ENCODE measurements at regions not wholly inside any gene's neighbourhood (a gene's known extent, or its start where the extent isn't known, plus 50 kb on each side); places are given as distances from the start of the nearest gene placed in this dataset.

GRCh38 chr11:80782135-80782885, 1341.5 kb upstream of the TENM4 start:
- DNase-seq (ENCODE audit: low read depth) = no peak

- DNase-seq (ENCODE audit: low read depth) = no peak
Observed at GRCh38 chr11:80779905-80780605, 1339.2 kb upstream of the TENM4 start.

GRCh38 chr11:80778941-80779340, 1338.1 kb upstream of the TENM4 start:
- DNase-seq (ENCODE audit: low read depth) = no peak

GRCh38 chr11:80778432-80778831, 1337.6 kb upstream of the TENM4 start:
- no peak for DNase-seq (ENCODE audit: low read depth)

- no peak for DNase-seq (ENCODE audit: low read depth)
Observed at GRCh38 chr11:80773919-80774318, 1333.1 kb upstream of the TENM4 start.

GRCh38 chr11:80771017-80771416, 1330.2 kb upstream of the TENM4 start:
- no peak for DNase-seq (ENCODE audit: low read depth)

- DNase-seq (ENCODE audit: low read depth) = no peak
Observed at GRCh38 chr11:80758787-80759186, 1318.0 kb upstream of the TENM4 start.

- no peak for DNase-seq (ENCODE audit: low read depth)
Observed at GRCh38 chr11:80748207-80748925, 1307.5 kb upstream of the TENM4 start.

GRCh38 chr11:80746300-80746699, 1305.5 kb upstream of the TENM4 start:
- DNase-seq (ENCODE audit: low read depth) = no peak

GRCh38 chr11:80745416-80745815, 1304.6 kb upstream of the TENM4 start:
- DNase-seq (ENCODE audit: low read depth) = no peak

GRCh38 chr11:80733790-80734189, 1293.0 kb upstream of the TENM4 start:
- no peak for DNase-seq (ENCODE audit: low read depth)

GRCh38 chr11:80733361-80733760, 1292.5 kb upstream of the TENM4 start:
- no peak for DNase-seq (ENCODE audit: low read depth)

GRCh38 chr11:80727315-80727714, 1286.5 kb upstream of the TENM4 start:
- DNase-seq (ENCODE audit: low read depth) = peak; percentile 1

- no peak for DNase-seq (ENCODE audit: low read depth)
Observed at GRCh38 chr11:80726236-80726635, 1285.4 kb upstream of the TENM4 start.

GRCh38 chr11:80724366-80724765, 1283.5 kb upstream of the TENM4 start:
- no peak for DNase-seq (ENCODE audit: low read depth)

- no peak for DNase-seq (ENCODE audit: low read depth)
Observed at GRCh38 chr11:80722629-80723028, 1281.8 kb upstream of the TENM4 start.

- DNase-seq (ENCODE audit: low read depth) = no peak
Observed at GRCh38 chr11:80720295-80720694, 1279.5 kb upstream of the TENM4 start.

- no peak for DNase-seq (ENCODE audit: low read depth)
Observed at GRCh38 chr11:80719292-80719646, 1278.4 kb upstream of the TENM4 start.

- no peak for DNase-seq (ENCODE audit: low read depth)
Observed at GRCh38 chr11:80718611-80719291, 1277.9 kb upstream of the TENM4 start.

GRCh38 chr11:80702264-80702663, 1261.4 kb upstream of the TENM4 start:
- DNase-seq (ENCODE audit: low read depth) = no peak

- no peak for DNase-seq (ENCODE audit: low read depth)
Observed at GRCh38 chr11:80700386-80700785, 1259.6 kb upstream of the TENM4 start.

Measured in RPMI7951 (cell line).